Esophagus (tissue), 2 donors: ENCODE measurements at regions not wholly inside any gene's neighbourhood (a gene's known extent, or its start where the extent isn't known, plus 50 kb on each side); places are given as distances from the start of the nearest gene placed in this dataset.

ENCODE experiments used
- H3K27ac ChIP-seq, 2 donors: one replicate each; pipeline ENCODE4 v1.5.1; 2013; ENCODE audit warnings: low read depth in 2 of 2, mild to moderate bottlenecking in 2 of 2, inconsistent platforms in 1 of 2, low read length in 1 of 2, moderate library complexity in 1 of 2
- H3K27me3 ChIP-seq, 2 donors: one replicate each; pipeline ENCODE4 v1.6.1; 2013; ENCODE audit warnings: low read length in 2 of 2, control low read depth in 1 of 2, mild to moderate bottlenecking in 1 of 2; ENCODE audit not compliant: insufficient read depth in 2 of 2, control insufficient read depth in 1 of 2
- H3K36me3 ChIP-seq, 2 donors: one replicate each; pipeline ENCODE4 v1.6.1; 2013; ENCODE audit warnings: low read length in 1 of 2; ENCODE audit not compliant: control insufficient read depth in 2 of 2, insufficient read depth in 2 of 2
- H3K4me1 ChIP-seq, 2 donors: one replicate each; pipeline ENCODE4 v1.6.1; 2013; ENCODE audit warnings: low read length in 1 of 2; ENCODE audit not compliant: control insufficient read depth in 2 of 2, insufficient read depth in 2 of 2
- H3K4me3 ChIP-seq, 2 donors: one replicate each; pipeline ENCODE4 v1.5.1; 2013; ENCODE audit warnings: low read length in 2 of 2, mild to moderate bottlenecking in 2 of 2, low read depth in 1 of 2, moderate library complexity in 1 of 2
- H3K9me3 ChIP-seq, 2 donors: one replicate each; pipeline ENCODE4 v1.6.1; 2013; ENCODE audit warnings: mild to moderate bottlenecking in 2 of 2, low read depth in 1 of 2, low read length in 1 of 2, moderate library complexity in 1 of 2; ENCODE audit not compliant: control insufficient read depth in 2 of 2, insufficient read depth in 1 of 2
- WGBS, 2 donors: extraction: QIAGEN DNeasy Blood & Tissue Kit; methylation state at CpG; one replicate each; pipeline ENCODE4 v1.1.7; 2013; 5-methylcytosine and 5-hydroxymethylcytosine counted together
- donor health status: healthy with polysubstance abuse.
- donor health status: Bipolar disorder and iron deficiency.

DNA sequence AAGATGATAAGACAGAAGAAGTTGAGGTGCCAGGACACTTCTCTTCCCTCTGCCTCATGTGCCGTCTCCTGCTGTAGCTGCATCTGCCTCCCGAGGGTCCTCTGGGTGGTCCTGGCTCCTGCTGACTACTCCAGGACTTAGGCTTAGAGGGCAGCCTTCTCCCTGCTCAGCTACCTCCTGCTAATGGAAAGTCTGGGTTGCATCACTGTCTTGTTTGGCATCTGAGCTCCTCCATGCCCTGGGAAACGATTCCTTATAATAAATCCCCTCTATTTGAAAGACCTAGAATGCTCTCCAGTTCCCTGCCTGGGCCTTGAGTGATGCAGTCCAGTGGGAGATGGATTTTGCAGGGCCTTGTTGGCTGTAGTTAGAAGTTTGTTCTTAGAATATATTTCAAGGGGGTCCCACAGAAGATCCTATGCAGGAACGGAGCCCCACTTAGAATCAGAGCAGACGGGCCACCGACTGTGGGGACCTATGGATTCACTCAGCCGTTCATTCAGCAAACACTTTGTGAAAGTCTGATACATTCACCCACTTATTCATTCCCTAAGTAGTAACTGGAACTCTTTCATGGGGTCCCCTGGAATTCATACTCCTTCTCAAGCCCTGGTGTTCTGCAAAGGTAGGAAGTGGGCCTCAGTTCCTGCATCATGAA lies 269.8 kb upstream of the HDAC4 start:
- H3K9me3 ChIP-seq, result no peaks in the 10 kb centered on the region
- H3K4me1 ChIP-seq, result no peaks in the 10 kb centered on the region
- H3K4me3 ChIP-seq, result no peak overlapping the region
- H3K27ac ChIP-seq, result no peak overlapping the region
- no peaks in the 10 kb centered on the region for H3K27me3 ChIP-seq
- WGBS, 2 donors, result 83 to 87% methylated on average over 7 of the region's 7 CpGs
- H3K36me3 ChIP-seq, result no peaks in the 10 kb centered on the region

DNA sequence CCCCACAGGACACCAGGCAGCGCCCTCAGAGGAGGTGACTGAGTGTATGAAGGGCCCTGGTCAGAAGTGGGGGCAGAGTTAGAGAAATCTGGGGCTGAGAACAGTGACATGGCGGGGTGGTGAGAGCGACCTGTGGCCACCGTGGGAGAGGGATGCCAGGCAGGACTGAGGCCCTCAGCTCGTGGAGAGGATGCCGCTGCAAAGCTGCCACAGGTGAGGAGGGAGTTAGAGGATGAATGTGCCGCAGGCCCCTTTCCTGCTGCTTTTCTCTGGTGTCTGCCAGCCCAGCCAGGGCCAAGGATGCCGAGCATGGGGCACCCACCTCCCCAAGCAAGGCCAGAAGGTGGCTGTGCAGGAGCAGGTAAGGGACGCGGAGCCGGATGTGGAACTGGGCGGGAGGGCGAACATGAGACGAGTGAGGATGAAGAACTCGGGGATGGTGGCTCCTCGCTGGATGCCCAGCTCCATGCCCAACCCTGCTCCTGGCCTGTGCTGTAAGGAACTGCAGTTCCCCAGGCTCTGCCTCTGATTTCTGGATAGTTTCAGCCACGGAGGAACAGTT lies 269.2 kb upstream of the HDAC4 start:
- H3K4me1 ChIP-seq, result no peaks in the 10 kb centered on the region
- no peaks in the 10 kb centered on the region for H3K36me3 ChIP-seq
- H3K4me3 ChIP-seq, result no peak overlapping the region
- H3K27ac ChIP-seq, result no peak overlapping the region
- H3K9me3 ChIP-seq, result no peaks in the 10 kb centered on the region
- H3K27me3 ChIP-seq, result no peaks in the 10 kb centered on the region
- WGBS, 2 donors, result 86 to 94% methylated on average over 17 of the region's 17 CpGs

DNA sequence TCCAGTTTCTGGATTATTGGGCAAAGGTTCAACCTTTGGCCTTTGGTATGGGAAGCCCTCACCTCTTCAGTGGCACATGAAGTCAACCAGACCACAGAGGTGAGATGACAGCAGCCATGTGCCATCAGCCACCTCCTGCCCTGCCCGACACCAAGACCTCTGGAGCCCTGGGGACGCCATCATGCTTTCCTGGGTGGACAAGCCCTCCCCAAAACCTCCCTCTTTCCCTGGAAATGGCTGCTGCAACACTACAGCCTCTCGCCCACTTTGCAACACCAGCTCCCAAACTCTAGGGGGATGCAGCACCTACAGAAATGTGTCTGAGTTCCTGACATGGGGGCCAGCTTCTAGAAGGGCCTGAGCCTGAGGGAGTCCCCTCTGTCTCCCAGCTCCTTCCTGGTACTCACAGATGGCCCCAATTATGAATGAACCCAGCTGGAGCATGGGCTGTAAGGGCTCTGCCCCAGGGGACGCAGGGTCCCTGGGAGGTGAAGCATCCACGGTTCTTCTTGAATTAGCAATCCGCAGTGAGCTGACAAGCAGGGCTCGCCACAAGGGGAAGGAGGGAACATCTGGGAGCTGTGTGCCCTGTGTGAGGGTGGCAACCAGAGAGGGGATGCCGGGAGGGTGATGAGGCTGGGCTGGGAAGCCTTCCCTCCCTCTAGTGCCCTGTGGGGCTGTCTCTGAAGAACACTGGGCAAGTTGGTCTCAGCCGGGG lies 268.5 kb upstream of the HDAC4 start:
- no peak overlapping the region for H3K4me3 ChIP-seq
- H3K9me3 ChIP-seq, result no peaks in the 10 kb centered on the region
- no peaks in the 10 kb centered on the region for H3K36me3 ChIP-seq
- 78 to 87% methylated on average over 9 of the region's 9 CpGs for WGBS, 2 donors
- no peaks in the 10 kb centered on the region for H3K27me3 ChIP-seq
- H3K27ac ChIP-seq, result no peak overlapping the region
- H3K4me1 ChIP-seq, result no peaks in the 10 kb centered on the region

DNA sequence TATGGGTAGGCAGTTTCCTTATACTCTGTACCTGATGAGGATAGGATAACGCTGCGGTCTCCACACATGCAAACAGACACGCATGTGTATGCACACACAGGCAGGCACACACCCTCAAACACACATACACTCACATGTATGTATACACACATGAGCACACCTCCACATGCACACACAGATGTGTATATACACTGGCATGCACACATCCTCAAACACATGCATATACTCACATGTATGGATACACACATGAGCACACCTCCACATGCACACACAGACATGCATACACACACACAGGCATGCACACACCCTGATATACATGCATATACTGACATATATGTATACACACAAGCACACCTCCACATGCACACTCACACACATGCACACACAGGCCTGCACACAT lies 267.8 kb upstream of the HDAC4 start:
- no peaks in the 10 kb centered on the region for H3K4me1 ChIP-seq
- H3K4me3 ChIP-seq, result no peak overlapping the region
- WGBS, 2 donors, result 96 to 100% methylated on average over 3 of the region's 3 CpGs
- no peak overlapping the region for H3K27ac ChIP-seq
- H3K36me3 ChIP-seq, result no peaks in the 10 kb centered on the region
- H3K9me3 ChIP-seq, result no peaks in the 10 kb centered on the region
- no peaks in the 10 kb centered on the region for H3K27me3 ChIP-seq

DNA sequence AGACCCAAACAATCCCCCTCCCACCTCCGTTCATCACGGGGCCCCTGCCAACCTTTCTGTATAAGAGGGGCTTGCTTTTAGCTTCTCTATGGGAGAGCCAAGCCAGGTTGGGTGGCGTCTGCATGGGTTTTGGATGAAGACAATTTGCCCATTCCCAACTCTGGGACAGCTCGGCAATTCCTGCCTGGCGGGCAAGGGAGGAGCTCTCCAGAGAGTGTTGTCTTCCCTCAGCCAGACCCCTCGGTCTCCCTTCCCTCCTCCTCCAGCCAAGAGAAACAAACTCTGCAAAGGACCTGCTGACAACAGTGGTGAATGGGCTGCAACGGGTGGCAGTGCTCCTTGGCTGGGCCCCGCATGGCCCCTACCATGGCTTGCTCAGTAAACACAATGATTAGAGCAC lies 267.2 kb upstream of the HDAC4 start:
- Histone ChIP-seq H3K27ac (no peak overlapping the region), H3K9me3 (no peaks in the 10 kb centered on the region), H3K4me3 (no peak overlapping the region), H3K4me1 (no peaks in the 10 kb centered on the region), H3K36me3 (no peaks in the 10 kb centered on the region), H3K27me3 (no peaks in the 10 kb centered on the region)
- WGBS, 2 donors, result 86 to 90% methylated on average over 8 of the region's 8 CpGs

DNA sequence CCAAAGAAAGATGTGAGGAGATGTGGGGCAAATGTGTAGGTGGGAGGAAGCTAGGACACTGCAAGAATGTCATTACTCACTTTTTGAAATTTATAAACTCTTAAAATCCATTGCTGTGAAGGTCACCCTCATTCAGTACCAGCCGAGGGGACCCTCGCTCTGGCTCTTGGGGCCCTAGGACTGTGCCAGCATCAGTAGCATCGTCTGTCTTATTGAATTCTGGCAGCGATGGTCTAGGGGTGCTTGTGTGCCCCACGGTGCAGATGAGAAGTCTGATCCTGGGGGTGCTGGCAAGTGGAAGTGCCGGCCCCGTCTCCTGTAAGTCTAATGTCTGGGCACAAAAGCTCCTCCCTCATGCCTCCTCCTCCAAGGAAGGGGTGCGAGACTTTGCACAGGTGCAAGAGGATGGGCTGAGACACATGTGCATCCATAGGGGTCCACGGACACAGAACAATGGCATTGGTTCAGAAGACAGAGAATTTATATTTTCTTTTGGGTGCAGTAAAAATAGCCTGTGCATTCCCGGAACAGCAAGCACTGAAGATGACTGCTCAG lies 266.7 kb upstream of the HDAC4 start:
- Histone ChIP-seq H3K27ac (no peak overlapping the region), H3K4me1 (no peaks in the 10 kb centered on the region), H3K27me3 (no peaks in the 10 kb centered on the region), H3K9me3 (no peaks in the 10 kb centered on the region), H3K4me3 (no peak overlapping the region), H3K36me3 (no peaks in the 10 kb centered on the region)
- 82 to 87% methylated on average over 10 of the region's 10 CpGs for WGBS, 2 donors

DNA sequence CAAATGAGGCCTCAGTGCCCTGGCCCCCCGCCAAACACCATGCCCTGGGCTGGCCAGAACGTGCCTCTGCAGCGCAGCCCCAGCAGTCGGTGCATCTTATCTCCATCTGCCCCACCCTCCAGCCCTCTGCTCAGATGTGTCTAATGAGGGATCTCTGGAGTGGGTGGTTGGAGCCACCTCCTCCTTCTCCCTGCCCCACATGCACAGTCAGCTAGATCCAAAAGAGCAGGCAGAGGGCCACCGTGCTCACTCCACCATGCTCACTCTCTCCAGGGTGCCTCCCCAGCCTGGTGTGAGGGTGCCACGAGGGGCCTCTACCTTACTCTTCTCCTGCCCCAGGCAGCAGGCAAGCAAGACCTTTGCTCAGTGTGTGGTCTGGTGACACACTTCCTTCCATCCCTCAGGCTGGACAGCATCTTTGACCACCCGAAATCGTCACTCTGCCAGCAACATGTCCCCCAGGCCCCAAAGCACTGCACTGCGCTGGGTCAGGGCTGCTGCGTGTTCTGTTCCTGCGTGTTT lies 266.1 kb upstream of the HDAC4 start:
- H3K27ac ChIP-seq, result no peak overlapping the region
- 59 to 62% methylated on average over 11 of the region's 11 CpGs for WGBS, 2 donors
- no peak overlapping the region for H3K4me3 ChIP-seq
- H3K36me3 ChIP-seq, result no peaks in the 10 kb centered on the region
- H3K9me3 ChIP-seq, result no peaks in the 10 kb centered on the region
- H3K4me1 ChIP-seq, result peaks cover 0 to 4% of the 10 kb centered on the region in 2 donors
- H3K27me3 ChIP-seq, result no peaks in the 10 kb centered on the region

DNA sequence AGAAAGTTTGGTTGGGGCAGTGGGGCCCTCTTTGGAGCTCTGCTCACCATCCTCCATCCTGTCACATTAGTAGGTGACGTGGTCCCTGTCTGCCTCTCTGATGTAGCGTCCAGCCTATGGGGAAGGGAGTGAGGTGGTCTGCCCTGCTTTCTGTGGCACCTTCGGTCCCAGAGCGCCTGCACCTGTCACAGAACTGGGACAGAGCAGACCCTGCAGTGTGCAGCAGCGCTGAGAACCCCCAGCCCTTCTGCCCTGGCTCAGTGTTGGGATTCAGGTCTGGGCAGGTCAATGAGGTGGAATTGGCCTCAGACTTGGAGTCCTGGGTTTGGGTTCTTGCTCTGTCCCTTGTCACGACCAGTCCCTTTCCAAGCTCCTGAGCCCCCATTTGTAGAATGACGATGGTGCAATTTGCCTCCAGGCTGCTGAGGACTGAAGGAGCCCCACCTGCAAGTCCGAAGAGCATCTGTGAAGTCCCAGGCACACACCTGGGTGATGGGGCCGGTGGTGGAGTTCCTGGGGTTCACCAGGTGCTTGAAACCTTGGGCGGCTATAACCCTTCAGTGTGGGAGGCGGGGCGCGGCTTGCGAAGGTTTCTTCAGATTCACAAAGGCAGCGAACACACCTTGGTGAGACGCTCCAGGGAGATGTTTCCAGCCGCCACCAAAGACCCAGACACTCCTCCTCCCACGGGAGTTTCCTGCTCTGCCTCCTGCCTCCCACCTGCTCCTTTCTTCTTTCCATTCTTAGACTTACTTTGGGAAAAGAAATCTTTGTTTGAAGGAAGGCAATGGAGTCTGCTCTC lies 265.4 kb upstream of the HDAC4 start:
- Histone ChIP-seq H3K36me3 (no peaks in the 10 kb centered on the region), H3K27me3 (no peaks in the 10 kb centered on the region), H3K27ac (no peak overlapping the region), H3K9me3 (no peaks in the 10 kb centered on the region), H3K4me1 (peaks cover 0 to 8% of the 10 kb centered on the region in 2 donors), H3K4me3 (no peak overlapping the region)
- WGBS, 2 donors, result 65 to 67% methylated on average over 18 of the region's 18 CpGs

DNA sequence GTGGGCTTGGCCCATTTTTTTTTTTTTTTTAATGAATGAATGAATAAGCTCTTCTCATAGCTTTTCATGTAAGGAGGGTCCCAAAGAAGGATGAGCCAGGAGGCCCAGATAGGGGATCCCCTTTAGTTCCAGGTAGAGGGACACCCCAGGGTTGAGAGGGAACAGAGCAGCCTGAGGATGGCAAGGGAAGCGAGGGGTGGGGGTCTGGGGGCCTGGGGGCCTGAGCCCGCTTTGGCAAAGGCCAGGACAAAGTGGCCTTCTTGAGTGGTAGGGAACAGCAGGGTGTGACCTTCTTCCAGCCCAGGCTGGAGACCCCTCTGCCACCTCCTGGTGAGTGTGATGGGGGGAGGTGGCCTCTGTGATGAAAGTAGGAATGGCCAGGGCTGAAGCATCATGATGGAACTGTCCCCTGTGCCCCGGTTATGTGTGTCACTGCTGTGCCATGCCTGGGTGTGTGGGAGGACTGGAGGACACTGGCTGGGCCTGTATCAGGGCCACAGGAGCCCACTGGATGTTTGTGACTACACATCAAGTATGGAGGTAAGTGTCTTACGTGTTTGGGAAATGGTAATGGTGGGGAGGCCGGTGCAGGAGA lies 263.5 kb upstream of the HDAC4 start:
- H3K9me3 ChIP-seq, result no peaks in the 10 kb centered on the region
- WGBS, 2 donors, result 90 to 96% methylated on average over 5 of the region's 5 CpGs
- no peak overlapping the region for H3K27ac ChIP-seq
- H3K4me1 ChIP-seq, result peaks cover 3 to 8% of the 10 kb centered on the region in 2 donors
- no peaks in the 10 kb centered on the region for H3K27me3 ChIP-seq
- H3K4me3 ChIP-seq, result no peak overlapping the region
- H3K36me3 ChIP-seq, result no peaks in the 10 kb centered on the region
